Colonic mucosa (tissue), 4 donors: ENCODE measurements at regions not wholly inside any gene's neighbourhood (a gene's known extent, or its start where the extent isn't known, plus 50 kb on each side); places are given as distances from the start of the nearest gene placed in this dataset.

Experiments
- DNase-seq: peaks from one replicate; pipeline ENCODE4 v3.0.0-alpha.2; 2020
- H3K27ac ChIP-seq: fragments of 200-600 bp; one replicate; pipeline ENCODE4 v1.8.0; 2021
- H3K27me3 ChIP-seq: fragments of 200-600 bp; one replicate; pipeline ENCODE4 v1.8.0; 2021
- H3K36me3 ChIP-seq: fragments of 200-600 bp; one replicate; pipeline ENCODE4 v1.8.0; 2021
- H3K4me1 ChIP-seq: fragments of 200-600 bp; one replicate; pipeline ENCODE4 v1.8.0; 2021; ENCODE audit warnings: mild to moderate bottlenecking
- H3K4me3 ChIP-seq: fragments of 200-600 bp; one replicate; pipeline ENCODE4 v1.8.0; 2021
- H3K9ac ChIP-seq, 2 donors: one replicate each; pipeline ENCODE4 v1.7.0; 2013; ENCODE audit warnings: control low read depth in 2 of 2, low read depth in 2 of 2, low read length in 2 of 2
- H3K9me3 ChIP-seq: fragments of 200-600 bp; one replicate; pipeline ENCODE4 v1.8.0; 2021
- CTCF ChIP-seq: fragments of 200-600 bp; IDR thresholded peaks from one replicate; pipeline ENCODE4 v1.8.0; 2022; ENCODE audit warnings: antibody characterized with exemption, mild to moderate bottlenecking
- intact Hi-C: fragments of 100-400 bp; cut with DNase I; formaldehyde crosslinking; loops from one replicate; pipeline ENCODE4 v1.14.1; 2022
- donor health status: healthy.
- donor health status: DM: no; HTN: no; CAD: no.
- donor health status: DM: no; HTN: no; CAD: no.

DNA sequence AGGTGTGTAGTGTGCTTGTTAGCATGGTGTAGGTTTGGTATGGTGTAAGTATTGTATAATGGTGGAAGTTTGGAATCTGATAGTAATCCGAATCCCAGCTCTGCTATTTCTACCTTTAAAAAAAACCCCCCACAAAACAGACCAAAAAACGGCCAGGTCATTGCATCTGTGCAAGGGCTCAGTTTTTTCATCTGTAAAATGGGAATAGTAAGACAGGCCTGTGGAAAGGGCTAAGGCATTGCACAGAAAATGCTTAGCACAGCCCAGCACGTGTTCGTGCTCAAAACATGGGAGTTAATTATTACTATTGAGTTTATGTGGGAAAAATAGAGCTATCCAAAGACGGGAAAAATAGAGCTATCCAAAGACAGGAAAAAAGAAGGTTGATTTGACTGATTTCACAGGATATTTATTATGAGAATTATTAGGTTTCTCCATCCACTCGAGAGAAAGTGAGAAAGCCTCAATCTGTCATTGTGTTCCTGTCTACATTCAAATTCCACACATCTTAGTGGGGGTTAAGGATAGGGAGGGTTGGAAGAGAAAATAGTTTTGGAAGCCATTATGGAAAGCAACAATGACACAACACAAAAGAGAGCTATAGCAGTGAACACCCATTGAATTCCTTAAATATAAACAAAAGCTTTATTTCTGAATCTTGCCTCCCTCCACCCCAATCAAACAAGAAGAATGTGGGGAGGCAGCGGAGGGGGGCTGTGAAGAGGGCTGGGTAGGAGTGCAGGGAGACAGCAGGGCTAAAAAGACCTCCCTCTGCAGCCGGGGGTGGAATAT is 126.8 kb upstream of the MAX start:
- Histone ChIP-seq H3K9ac (peak overlapping the region; percentile 56 to 85), H3K27ac (peak overlapping the region; percentile 84), H3K36me3 (no peaks in the 10 kb centered on the region), H3K4me1 (no peaks in the 10 kb centered on the region), H3K27me3 (no peaks in the 10 kb centered on the region), H3K4me3 (peak overlapping the region; percentile 22), H3K9me3 (no peaks in the 10 kb centered on the region)
- intact Hi-C loops = no loop called here
- DNase-seq = no peak
- TF ChIP-seq CTCF = no peak

- no peaks in the 10 kb centered on the region for H3K27me3 ChIP-seq
- no peaks in the 10 kb centered on the region for H3K4me1 ChIP-seq
- intact Hi-C loops = no loop called here
- H3K4me3 ChIP-seq = peak overlapping the region; percentile 22
- peak overlapping the region; percentile 84 for H3K27ac ChIP-seq
- no peaks in the 10 kb centered on the region for H3K36me3 ChIP-seq
- peak; percentile 58 for DNase-seq
- H3K9ac ChIP-seq = peak overlapping the region; percentile 56 to 85
- H3K9me3 ChIP-seq = no peaks in the 10 kb centered on the region
- TF ChIP-seq CTCF = no peak
These were observed 127.7 kb upstream of the MAX start for GRCh38 chr14:65229748-65230728.

GRCh38 chr14:65231286-65231980 is 129.1 kb upstream of the MAX start:
- Histone ChIP-seq H3K9ac (peak overlapping the region in 1 of 2 donors; percentile 58), H3K4me1 (no peaks in the 10 kb centered on the region), H3K36me3 (no peaks in the 10 kb centered on the region), H3K9me3 (no peaks in the 10 kb centered on the region), H3K4me3 (no peak overlapping the region), H3K27ac (peak overlapping the region; percentile 84), H3K27me3 (no peaks in the 10 kb centered on the region)
- DNase-seq = no peak
- no peak for TF ChIP-seq CTCF
- intact Hi-C loops = no loop called here

- Histone ChIP-seq H3K9ac (no peak overlapping the region), H3K9me3 (no peaks in the 10 kb centered on the region), H3K36me3 (no peaks in the 10 kb centered on the region), H3K27ac (no peak overlapping the region), H3K4me1 (no peaks in the 10 kb centered on the region), H3K27me3 (no peaks in the 10 kb centered on the region), H3K4me3 (no peak overlapping the region)
- no peak for DNase-seq
- intact Hi-C loops = no loop called here
- no peak for TF ChIP-seq CTCF
These were observed 132.5 kb upstream of the MAX start for GRCh38 chr14:65234752-65235361.
